ENCODE measurements at regions not wholly inside any gene's neighbourhood (a gene's known extent, or its start where the extent isn't known, plus 50 kb on each side); places are given as distances from the start of the nearest gene placed in this dataset.

GRCh38 chr16:35749253-35750141 is 2290.1 kb downstream of the TP53TG3F start:
- H3K27ac ChIP-seq (ENCODE audit: insufficient read depth, low read depth, low read length, poor library complexity, severe bottlenecking), result no peak overlapping the region
- no peaks in the 10 kb centered on the region for H3K36me3 ChIP-seq (ENCODE audit: control insufficient read depth, insufficient read depth, low read length)
- H3K4me3 ChIP-seq (ENCODE audit: insufficient read depth, low read depth, low read length), result no peak overlapping the region
- WGBS, 2 experiments, result 90 to 91% methylated on average over 43 of the region's 43 CpGs
- H3K4me1 ChIP-seq (ENCODE audit: control insufficient read depth, insufficient read depth, low read length), result no peaks in the 10 kb centered on the region
- H3K27me3 ChIP-seq (ENCODE audit: control insufficient read depth, insufficient read depth, low read length, poor library complexity, severe bottlenecking), result no peaks in the 10 kb centered on the region
- H3K9me3 ChIP-seq (ENCODE audit: control insufficient read depth, low read length), result peaks cover 23% of the 10 kb centered on the region

- no peak overlapping the region for H3K4me3 ChIP-seq (ENCODE audit: insufficient read depth, low read depth, low read length)
- H3K27ac ChIP-seq (ENCODE audit: insufficient read depth, low read depth, low read length, poor library complexity, severe bottlenecking), result no peak overlapping the region
- H3K9me3 ChIP-seq (ENCODE audit: control insufficient read depth, low read length), result peaks cover 20% of the 10 kb centered on the region
- H3K36me3 ChIP-seq (ENCODE audit: control insufficient read depth, insufficient read depth, low read length), result no peaks in the 10 kb centered on the region
- no peaks in the 10 kb centered on the region for H3K27me3 ChIP-seq (ENCODE audit: control insufficient read depth, insufficient read depth, low read length, poor library complexity, severe bottlenecking)
- H3K4me1 ChIP-seq (ENCODE audit: control insufficient read depth, insufficient read depth, low read length), result no peaks in the 10 kb centered on the region
- WGBS, 2 experiments, result 79% methylated on average over 9 of the region's 9 CpGs
Observed at GRCh38 chr16:35750157-35750689, 2290.8 kb downstream of the TP53TG3F start.

- Histone ChIP-seq H3K27me3 (ENCODE audit: control insufficient read depth, insufficient read depth, low read length, poor library complexity, severe bottlenecking) (no peaks in the 10 kb centered on the region), H3K27ac (ENCODE audit: insufficient read depth, low read depth, low read length, poor library complexity, severe bottlenecking) (no peak overlapping the region), H3K4me1 (ENCODE audit: control insufficient read depth, insufficient read depth, low read length) (no peaks in the 10 kb centered on the region), H3K36me3 (ENCODE audit: control insufficient read depth, insufficient read depth, low read length) (no peaks in the 10 kb centered on the region), H3K9me3 (ENCODE audit: control insufficient read depth, low read length) (peaks cover 20% of the 10 kb centered on the region), H3K4me3 (ENCODE audit: insufficient read depth, low read depth, low read length) (no peak overlapping the region)
- WGBS, 2 experiments, result 87 to 90% methylated on average over 13 of the region's 13 CpGs
Observed at GRCh38 chr16:35750701-35751104, 2291.3 kb downstream of the TP53TG3F start.

GRCh38 chr16:35751191-35751941 is 2292.0 kb downstream of the TP53TG3F start:
- Histone ChIP-seq H3K9me3 (ENCODE audit: control insufficient read depth, low read length) (peaks cover 26% of the 10 kb centered on the region), H3K4me1 (ENCODE audit: control insufficient read depth, insufficient read depth, low read length) (no peaks in the 10 kb centered on the region)
- WGBS, 2 experiments, result 89% methylated on average over 24 of the region's 24 CpGs

GRCh38 chr16:35752012-35752772 is 2292.8 kb downstream of the TP53TG3F start:
- no peaks in the 10 kb centered on the region for H3K36me3 ChIP-seq (ENCODE audit: control insufficient read depth, insufficient read depth, low read length)
- WGBS, 2 experiments, result 77 to 84% methylated on average over 18 of the region's 18 CpGs
- no peaks in the 10 kb centered on the region for H3K4me1 ChIP-seq (ENCODE audit: control insufficient read depth, insufficient read depth, low read length)
- no peak overlapping the region for H3K4me3 ChIP-seq (ENCODE audit: insufficient read depth, low read depth, low read length)
- H3K9me3 ChIP-seq (ENCODE audit: control insufficient read depth, low read length), result peaks cover 29% of the 10 kb centered on the region
- H3K27ac ChIP-seq (ENCODE audit: insufficient read depth, low read depth, low read length, poor library complexity, severe bottlenecking), result no peak overlapping the region
- H3K27me3 ChIP-seq (ENCODE audit: control insufficient read depth, insufficient read depth, low read length, poor library complexity, severe bottlenecking), result no peaks in the 10 kb centered on the region

More at GRCh38 chr16:35751191-35751941, 2292.0 kb downstream of the TP53TG3F start:
- no peaks in the 10 kb centered on the region for H3K27me3 ChIP-seq (ENCODE audit: control insufficient read depth, insufficient read depth, low read length, poor library complexity, severe bottlenecking)
- no peak overlapping the region for H3K27ac ChIP-seq (ENCODE audit: insufficient read depth, low read depth, low read length, poor library complexity, severe bottlenecking)
- no peak overlapping the region for H3K4me3 ChIP-seq (ENCODE audit: insufficient read depth, low read depth, low read length)
- H3K36me3 ChIP-seq (ENCODE audit: control insufficient read depth, insufficient read depth, low read length), result no peaks in the 10 kb centered on the region

DNA sequence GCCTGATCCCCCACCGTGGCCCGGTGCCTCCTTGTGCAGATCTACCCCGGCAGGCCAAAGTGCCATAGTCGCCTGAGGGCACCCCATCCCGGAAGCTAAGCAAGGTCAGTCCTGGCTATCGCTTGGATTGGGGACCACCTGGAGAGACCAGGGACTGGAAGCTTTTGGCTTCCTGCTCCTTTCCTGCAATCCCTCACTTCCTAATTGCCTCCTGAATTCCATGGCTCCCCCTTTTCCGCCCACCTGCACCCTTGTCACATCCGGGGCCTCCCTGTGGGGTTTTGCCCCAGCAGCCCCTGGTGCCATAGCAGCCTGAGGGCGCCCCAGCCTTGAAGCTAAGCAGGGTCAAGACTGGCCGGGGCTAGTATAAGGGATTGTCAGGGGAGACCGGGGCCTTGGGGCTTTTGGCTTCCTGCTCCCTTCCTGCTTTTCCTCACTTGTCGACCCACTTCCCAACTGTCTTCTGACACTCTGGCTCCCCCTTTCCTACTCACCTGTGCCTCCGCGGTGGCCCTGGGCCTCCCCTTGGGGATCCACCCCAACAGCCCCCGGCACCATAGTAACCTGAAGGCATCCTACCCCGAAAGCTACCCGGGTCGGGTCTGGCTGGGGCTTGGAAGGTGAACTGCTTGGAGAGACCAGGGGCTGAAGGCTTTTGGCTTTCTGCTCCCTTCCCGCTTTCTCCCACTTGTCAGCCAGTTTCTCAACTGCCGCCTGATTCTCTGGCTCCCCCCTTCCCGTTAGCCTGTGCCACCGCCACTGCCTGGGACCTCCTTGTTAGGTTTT is 2293.6 kb downstream of the TP53TG3F start:
- no peak overlapping the region for H3K4me3 ChIP-seq (ENCODE audit: insufficient read depth, low read depth, low read length)
- H3K9me3 ChIP-seq (ENCODE audit: control insufficient read depth, low read length), result peaks cover 29% of the 10 kb centered on the region
- no peaks in the 10 kb centered on the region for H3K27me3 ChIP-seq (ENCODE audit: control insufficient read depth, insufficient read depth, low read length, poor library complexity, severe bottlenecking)
- no peaks in the 10 kb centered on the region for H3K36me3 ChIP-seq (ENCODE audit: control insufficient read depth, insufficient read depth, low read length)
- 85 to 88% methylated on average over 22 of the region's 22 CpGs for WGBS, 2 experiments
- no peak overlapping the region for H3K27ac ChIP-seq (ENCODE audit: insufficient read depth, low read depth, low read length, poor library complexity, severe bottlenecking)
- no peaks in the 10 kb centered on the region for H3K4me1 ChIP-seq (ENCODE audit: control insufficient read depth, insufficient read depth, low read length)

- Histone ChIP-seq H3K27me3 (ENCODE audit: control insufficient read depth, insufficient read depth, low read length, poor library complexity, severe bottlenecking) (no peaks in the 10 kb centered on the region), H3K4me1 (ENCODE audit: control insufficient read depth, insufficient read depth, low read length) (no peaks in the 10 kb centered on the region), H3K9me3 (ENCODE audit: control insufficient read depth, low read length) (peaks cover 29% of the 10 kb centered on the region), H3K36me3 (ENCODE audit: control insufficient read depth, insufficient read depth, low read length) (no peaks in the 10 kb centered on the region), H3K4me3 (ENCODE audit: insufficient read depth, low read depth, low read length) (no peak overlapping the region), H3K27ac (ENCODE audit: insufficient read depth, low read depth, low read length, poor library complexity, severe bottlenecking) (no peak overlapping the region)
- WGBS, 2 experiments, result 67 to 71% methylated on average over 12 of the region's 12 CpGs
Observed at GRCh38 chr16:35753559-35754390, 2294.4 kb downstream of the TP53TG3F start.

DNA sequence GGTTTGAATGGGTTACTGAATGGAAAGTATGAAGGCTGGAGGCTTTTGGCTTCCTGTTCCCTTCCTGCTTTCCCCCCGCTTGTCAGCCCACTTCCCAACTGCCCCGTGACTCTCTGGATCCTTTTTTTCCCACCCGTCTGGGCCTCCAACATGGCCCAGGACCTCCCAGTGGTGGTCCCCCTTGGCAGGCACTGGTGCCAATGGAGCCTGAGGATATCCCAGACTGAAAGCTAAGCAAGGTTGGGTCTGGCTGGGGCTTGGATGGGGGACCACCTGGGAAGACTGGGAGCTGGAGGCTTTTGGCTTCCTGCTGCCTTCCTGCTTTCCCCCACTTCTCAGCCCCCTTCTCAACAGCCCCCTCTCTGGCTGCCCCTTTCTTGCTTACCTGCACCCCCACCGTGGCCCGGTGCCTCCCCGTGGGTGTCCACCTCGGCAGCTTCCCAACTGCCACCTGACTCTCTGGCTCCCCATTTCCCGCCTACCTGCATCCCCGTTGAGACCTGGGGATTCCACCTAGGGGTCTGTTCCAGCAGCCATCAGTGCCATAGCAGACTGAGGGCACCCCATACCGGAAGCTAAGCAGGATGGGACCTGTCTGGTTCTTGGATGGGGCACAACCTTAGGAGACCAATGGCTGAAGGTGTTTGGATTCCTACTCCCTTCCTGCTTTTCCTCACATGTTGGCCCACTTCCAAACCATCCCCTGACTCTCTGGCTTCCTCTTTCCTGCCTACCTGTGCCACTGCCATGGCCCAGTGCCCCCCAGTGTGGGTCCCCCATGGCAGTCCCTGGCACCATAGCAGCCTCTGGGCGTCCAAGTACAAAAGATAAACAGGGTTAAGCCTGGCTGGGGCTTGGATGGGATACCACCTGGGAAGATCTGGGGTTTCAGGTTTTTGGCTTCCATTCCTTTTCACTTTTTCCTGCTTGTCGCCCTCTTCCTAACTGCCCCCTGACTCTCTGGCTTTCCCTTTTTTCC is 2295.3 kb downstream of the TP53TG3F start:
- Histone ChIP-seq H3K27me3 (ENCODE audit: control insufficient read depth, insufficient read depth, low read length, poor library complexity, severe bottlenecking) (no peaks in the 10 kb centered on the region), H3K27ac (ENCODE audit: insufficient read depth, low read depth, low read length, poor library complexity, severe bottlenecking) (no peak overlapping the region), H3K4me3 (ENCODE audit: insufficient read depth, low read depth, low read length) (no peak overlapping the region), H3K9me3 (ENCODE audit: control insufficient read depth, low read length) (peaks cover 27% of the 10 kb centered on the region), H3K4me1 (ENCODE audit: control insufficient read depth, insufficient read depth, low read length) (no peaks in the 10 kb centered on the region), H3K36me3 (ENCODE audit: control insufficient read depth, insufficient read depth, low read length) (no peaks in the 10 kb centered on the region)
- WGBS, 2 experiments, result 76 to 80% methylated on average over 12 of the region's 12 CpGs

Data from ectodermal cell (in vitro differentiated cells).